HCT116 (cell line): ENCODE measurements at regions not wholly inside any gene's neighbourhood (a gene's known extent, or its start where the extent isn't known, plus 50 kb on each side); places are given as distances from the start of the nearest gene placed in this dataset.

Source experiments
- ATAC-seq: fragments of 200-7000 bp; cut with Tn5 transposase; 2 replicates; pipeline ENCODE4 v1.9.1; 2020; ENCODE audit warnings: mild to moderate bottlenecking, moderate library complexity
- BruUV-seq: library from RNA; stranded (reverse); fragments of 400-500 nt; replicated peaks from 2 replicates; lab custom pipeline; 2021; lab: Mats Ljungman, UMichigan
- CTCF ChIA-PET: fragments of 300-600 bp; sonication (Branson Sonifier 250); formaldehyde crosslinking; loops from one replicate; lab custom pipeline; 2021; ENCODE audit warnings: antibody characterized with exemption; lab: Charles Lee
- POLR2A ChIA-PET: fragments of 300-600, 350-600 bp; sonication (Branson Sonifier 250); formaldehyde crosslinking; loops from one replicate; lab custom pipeline; 2021; ENCODE audit warnings: antibody characterized with exemption; lab: Charles Lee
- RAD21 ChIA-PET, 2 experiments: fragments of 300-600 bp; sonication (Branson Sonifier 250); formaldehyde crosslinking; loops; one replicate each; lab custom pipeline; 2023; ENCODE audit warnings: low total read pairs in 2 of 2; ENCODE audit not compliant: uncharacterized antibody in 2 of 2, unreplicated experiment in 2 of 2, low non-redundant PET in 1 of 2; lab: Charles Lee
- DNase-seq: peaks from one replicate; pipeline ENCODE4 v3.0.0-alpha.2; 2010; ENCODE audit warnings: low read depth, low spot score
- H2AFZ ChIP-seq: fragments of 200-600 bp; shearing (Covaris generic), sonication (generic); 2 replicates; pipeline ENCODE4 v1.6.1; 2017; ENCODE audit warnings: low read depth, mixed run types, mixed read lengths, antibody characterized with exemption, low read length; ENCODE audit not compliant: poor library complexity, severe bottlenecking
- H3K27ac ChIP-seq: 2 replicates; pipeline ENCODE4 v1.5.1; 2012; ENCODE audit warnings: low read depth, low read length
- H3K27me3 ChIP-seq: fragments of 200-600 bp; sonication (generic); 2 replicates; pipeline ENCODE4 v1.6.1; 2016; ENCODE audit warnings: mixed run types, low read length, mixed read lengths; ENCODE audit not compliant: insufficient read depth
- H3K36me3 ChIP-seq, 2 experiments: fragments of 200-500 bp in 1 of 2; fragments of 200-600 bp in 1 of 2; sonication (Bioruptor generic) in 1 of 2; sonication (generic) in 1 of 2; 2 replicates each; pipeline versions ENCODE4 v1.5.1 to v1.6.1; 2014 to 2016; ENCODE audit warnings: low read length in 2 of 2, inconsistent platforms in 1 of 2, mixed read lengths in 1 of 2, mixed run types in 1 of 2; ENCODE audit not compliant: insufficient read depth in 2 of 2, control insufficient read depth in 1 of 2
- H3K4me1 ChIP-seq, 2 experiments: fragments of 200-600 bp in 1 of 2; sonication (generic) in 1 of 2; 2 replicates each; pipeline versions ENCODE4 v1.5.1 to v1.6.1; 2012 to 2017; ENCODE audit warnings: low read length in 2 of 2, inconsistent platforms in 1 of 2, mild to moderate bottlenecking in 1 of 2, mixed read lengths in 1 of 2, mixed run types in 1 of 2, moderate library complexity in 1 of 2; ENCODE audit not compliant: insufficient read depth in 2 of 2, control insufficient read depth in 1 of 2
- H3K4me2 ChIP-seq: fragments of 200-600 bp; sonication (generic); 2 replicates; pipeline ENCODE4 v1.6.1; 2017; ENCODE audit warnings: mixed run types, low read length, mixed read lengths
- H3K4me3 ChIP-seq, 2 experiments: fragments of 200-600 bp in 1 of 2; sonication (generic) in 1 of 2; replicated peaks in 1 of 2; 2 replicates each; pipeline ENCODE4 v1.5.1; 2011 to 2016; ENCODE audit warnings: low read length in 2 of 2, control low read depth in 1 of 2, low read depth in 1 of 2, mild to moderate bottlenecking in 1 of 2, mixed read lengths in 1 of 2, mixed run types in 1 of 2
- H3K79me2 ChIP-seq: fragments of 200-600 bp; sonication (generic); 2 replicates; pipeline ENCODE4 v1.6.1; 2017; ENCODE audit warnings: mild to moderate bottlenecking, mixed run types, low read length, moderate library complexity, mixed read lengths; ENCODE audit not compliant: insufficient read depth
- H3K9ac ChIP-seq: fragments of 200-600 bp; sonication (generic); 2 replicates; pipeline ENCODE4 v1.6.1; 2016; ENCODE audit warnings: low read length, mixed read lengths
- H3K9me2 ChIP-seq: fragments of 200-600 bp; sonication (generic), shearing (Covaris generic); 2 replicates; pipeline ENCODE4 v1.6.1; 2017; ENCODE audit warnings: mixed run types, mild to moderate bottlenecking, moderate library complexity; ENCODE audit not compliant: insufficient read depth
- H3K9me3 ChIP-seq, 2 experiments: fragments of 200-500 bp in 1 of 2; fragments of 200-600 bp in 1 of 2; sonication (Bioruptor generic) in 1 of 2; sonication (generic) in 1 of 2; 2 replicates each; pipeline ENCODE4 v1.6.1; 2014 to 2017; ENCODE audit warnings: low read length in 2 of 2, mixed read lengths in 2 of 2, inconsistent platforms in 1 of 2, low read depth in 1 of 2, mild to moderate bottlenecking in 1 of 2, mixed run types in 1 of 2, moderate library complexity in 1 of 2; ENCODE audit not compliant: control insufficient read depth in 1 of 2, insufficient read depth in 1 of 2
- H4K20me1 ChIP-seq: fragments of 200-600 bp; sonication (generic), shearing (Covaris generic); 2 replicates; pipeline ENCODE4 v1.6.1; 2017; ENCODE audit warnings: mixed run types, mild to moderate bottlenecking, moderate library complexity; ENCODE audit not compliant: insufficient read depth
- ATF3 ChIP-seq: IDR thresholded peaks from 2 replicates; pipeline ENCODE4 v1.6.1; 2012
- CBX3 ChIP-seq: IDR thresholded peaks from 2 replicates; pipeline ENCODE4 v1.6.1; 2012; ENCODE audit warnings: low read depth
- CEBPB ChIP-seq: IDR thresholded peaks from 2 replicates; pipeline ENCODE4 v1.6.1; 2012; ENCODE audit warnings: low read depth
- CTCF ChIP-seq, 3 experiments: fragments of 200-600 bp in 1 of 3; sonication (generic) in 1 of 3; IDR thresholded peaks in 2 of 3; conservative IDR thresholded peaks in 1 of 3; 2 replicates each; pipeline ENCODE4 v1.5.1; 2012 to 2017; ENCODE audit warnings: low read depth in 2 of 3, low read length in 2 of 3, antibody characterized with exemption in 1 of 3, borderline replicate concordance in 1 of 3, control low read depth in 1 of 3, mild to moderate bottlenecking in 1 of 3, mixed read lengths in 1 of 3, mixed run types in 1 of 3, moderate library complexity in 1 of 3; ENCODE audit not compliant: insufficient read depth in 1 of 3
- EGR1 ChIP-seq: IDR thresholded peaks from 2 replicates; pipeline ENCODE4 v1.6.1; 2012; ENCODE audit warnings: low read depth
- ELF1 ChIP-seq: IDR thresholded peaks from 2 replicates; pipeline ENCODE4 v1.6.1; 2012; ENCODE audit warnings: low read depth, borderline replicate concordance
- EZH2 ChIP-seq: fragments of 200-600 bp; sonication (generic); IDR thresholded peaks from 2 replicates; pipeline ENCODE4 v1.6.1; 2017; ENCODE audit warnings: antibody characterized with exemption, mixed run types
- FOSL1 ChIP-seq: IDR thresholded peaks from 2 replicates; pipeline ENCODE4 v1.6.1; 2012; ENCODE audit warnings: low read depth
- JUND ChIP-seq: IDR thresholded peaks from 2 replicates; pipeline ENCODE4 v1.6.1; 2012
- MAX ChIP-seq: IDR thresholded peaks from 2 replicates; pipeline ENCODE4 v1.6.1; 2012
- POLR2A ChIP-seq: IDR thresholded peaks from 2 replicates; pipeline ENCODE4 v1.7.0; 2011; ENCODE audit warnings: borderline replicate concordance; ENCODE audit not compliant: insufficient read depth, insufficient read length; ENCODE audit errors: extremely low read depth
- POLR2AphosphoS5 ChIP-seq: IDR thresholded peaks from 2 replicates; pipeline ENCODE4 v1.6.1; 2011; ENCODE audit warnings: mild to moderate bottlenecking, low read depth, low read length, moderate library complexity
- RAD21 ChIP-seq: IDR thresholded peaks from 2 replicates; pipeline ENCODE4 v1.6.1; 2012; ENCODE audit warnings: low read depth, mild to moderate bottlenecking
- REST ChIP-seq: IDR thresholded peaks from 2 replicates; pipeline ENCODE4 v1.6.1; 2012; ENCODE audit warnings: low read depth
- SRF ChIP-seq: IDR thresholded peaks from 2 replicates; pipeline ENCODE4 v1.6.1; 2012; ENCODE audit warnings: low read depth
- TCF7L2 ChIP-seq: IDR thresholded peaks from 2 replicates; pipeline ENCODE4 v1.7.0; 2011; ENCODE audit warnings: borderline replicate concordance, inconsistent platforms; ENCODE audit not compliant: insufficient read depth, insufficient read length; ENCODE audit errors: extremely low read depth
- YY1 ChIP-seq: IDR thresholded peaks from 2 replicates; pipeline ENCODE4 v1.6.1; 2011; ENCODE audit warnings: low read length, low read depth, moderate library complexity, mild to moderate bottlenecking; ENCODE audit not compliant: insufficient replicate concordance; ENCODE audit errors: extremely low read depth
- ZBTB33 ChIP-seq: IDR thresholded peaks from 2 replicates; pipeline ENCODE4 v1.6.1; 2011; ENCODE audit warnings: mild to moderate bottlenecking, low read length, moderate library complexity; ENCODE audit not compliant: insufficient replicate concordance; ENCODE audit errors: extremely low read depth
- ZFX ChIP-seq: fragments of 450-650 bp; IDR thresholded peaks from 2 replicates; pipeline ENCODE4 v1.6.1; 2017
- ZNF274 ChIP-seq: fragments of 200-500 bp; sonication (Bioruptor generic); IDR thresholded peaks from 2 replicates; pipeline ENCODE4 v1.6.1; 2014; ENCODE audit warnings: mild to moderate bottlenecking, low read depth, low read length, inconsistent platforms
- intact Hi-C: fragments of 100-400 bp; cut with micrococcal nuclease; formaldehyde crosslinking; loops from 2 replicates; pipeline ENCODE4 v1.10.0; 2022

- H3K27me3 ChIP-seq = peaks cover 7% of the 10 kb centered on the region; the same call in 1 of the 2 replicates
Observed at GRCh38 chr11:45471266-45471665, 185.1 kb upstream of the SYT13 start.

More at GRCh38 chr11:45471266-45471665, 185.1 kb upstream of the SYT13 start:
- Histone ChIP-seq H2AFZ (no peak overlapping the region), H4K20me1 (no peaks in the 10 kb centered on the region), H3K9me3 (no peaks in the 10 kb centered on the region), H3K27ac (no peak overlapping the region), H3K79me2 (no peaks in the 10 kb centered on the region), H3K4me3 (no peak overlapping the region)
- ATAC-seq = no peak
- ChIA-PET CTCF (no interaction called here), RAD21 (no interaction called here)
- DNase-seq = no peak
- no TSS peak for BruUV-seq
- TF ChIP-seq REST = no peak
- TF ChIP-seq FOSL1 = no peak
- TF ChIP-seq ZBTB33 = no peak
- TF ChIP-seq ZFX = no peak
- TF ChIP-seq TCF7L2 = no peak
- TF ChIP-seq ELF1 = no peak
- no peak for TF ChIP-seq EGR1
- no peak for TF ChIP-seq POLR2A
- no peak for TF ChIP-seq SRF
- TF ChIP-seq YY1 = no peak
- no peak for TF ChIP-seq JUND
- TF ChIP-seq CBX3 = no peak
- no peak for TF ChIP-seq CTCF (IDR thresholded peaks at IDR 0.05 in 2 of 3, conservative IDR thresholded peaks at IDR 0.05 in 1 of 3; ENCODE audit: borderline replicate concordance in 1 of 3, insufficient read depth in 1 of 3, low read depth in 2 of 3, low read length in 2 of 3)
- no peak for TF ChIP-seq ATF3
- no peak for TF ChIP-seq MAX
- no peak for TF ChIP-seq POLR2AphosphoS5
- no peak for TF ChIP-seq RAD21
- TF ChIP-seq EZH2 = no peak
- no peak for TF ChIP-seq CEBPB
- no peak for TF ChIP-seq ZNF274
- TF ChIP-seq, all 23 proteins: peak for 0
- Histone ChIP-seq H3K9ac (no peak overlapping the region), H3K4me2 (no peak overlapping the region), H3K9me2 (no peaks in the 10 kb centered on the region), H3K4me1 (no peaks in the 10 kb centered on the region), H3K36me3 (no peaks in the 10 kb centered on the region)
- POLR2A ChIA-PET = no interaction called here
- intact Hi-C loops = no loop called here
